ENCODE measurements at regions not wholly inside any gene's neighbourhood (a gene's known extent, or its start where the extent isn't known, plus 50 kb on each side); places are given as distances from the start of the nearest gene placed in this dataset.

DNA sequence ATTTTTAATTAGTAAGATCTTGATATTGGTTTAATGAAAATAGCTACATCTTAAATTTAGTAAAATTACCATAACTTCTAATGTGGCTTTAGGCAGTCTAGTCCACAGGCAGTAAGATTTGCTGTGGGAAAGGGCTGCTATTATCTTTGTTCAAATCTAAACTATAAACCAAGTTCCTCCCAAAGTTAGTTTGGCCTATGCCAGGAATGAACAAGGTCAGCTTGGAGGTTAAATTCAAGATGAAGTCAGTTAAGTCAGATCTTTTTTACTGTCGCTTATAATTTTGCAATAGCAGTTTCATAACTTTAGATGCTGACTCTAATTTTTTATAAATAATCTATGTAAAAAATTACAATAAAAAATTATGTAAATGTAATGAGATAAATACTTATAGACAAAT is 1016.9 kb upstream of the ALCAM start:
- TF ChIP-seq, protein P1, sequence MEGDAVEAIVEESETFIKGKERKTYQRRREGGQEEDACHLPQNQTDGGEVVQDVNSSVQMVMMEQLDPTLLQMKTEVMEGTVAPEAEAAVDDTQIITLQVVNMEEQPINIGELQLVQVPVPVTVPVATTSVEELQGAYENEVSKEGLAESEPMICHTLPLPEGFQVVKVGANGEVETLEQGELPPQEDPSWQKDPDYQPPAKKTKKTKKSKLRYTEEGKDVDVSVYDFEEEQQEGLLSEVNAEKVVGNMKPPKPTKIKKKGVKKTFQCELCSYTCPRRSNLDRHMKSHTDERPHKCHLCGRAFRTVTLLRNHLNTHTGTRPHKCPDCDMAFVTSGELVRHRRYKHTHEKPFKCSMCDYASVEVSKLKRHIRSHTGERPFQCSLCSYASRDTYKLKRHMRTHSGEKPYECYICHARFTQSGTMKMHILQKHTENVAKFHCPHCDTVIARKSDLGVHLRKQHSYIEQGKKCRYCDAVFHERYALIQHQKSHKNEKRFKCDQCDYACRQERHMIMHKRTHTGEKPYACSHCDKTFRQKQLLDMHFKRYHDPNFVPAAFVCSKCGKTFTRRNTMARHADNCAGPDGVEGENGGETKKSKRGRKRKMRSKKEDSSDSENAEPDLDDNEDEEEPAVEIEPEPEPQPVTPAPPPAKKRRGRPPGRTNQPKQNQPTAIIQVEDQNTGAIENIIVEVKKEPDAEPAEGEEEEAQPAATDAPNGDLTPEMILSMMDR (IDR thresholded peaks at IDR 0.05) = no peak
- TF ChIP-seq POLR2A (IDR thresholded peaks at IDR 0.05) = no peak
